OCI-LY1 (cell line): ENCODE measurements at regions not wholly inside any gene's neighbourhood (a gene's known extent, or its start where the extent isn't known, plus 50 kb on each side); places are given as distances from the start of the nearest gene placed in this dataset.

Experiments used
- H2AFZ ChIP-seq: fragments of 200-600 bp; sonication (generic), shearing (Covaris generic); 2 replicates; pipeline ENCODE4 v1.6.0; 2014; ENCODE audit warnings: antibody characterized with exemption, mild to moderate bottlenecking, low read length
- H3F3A ChIP-seq: fragments of 200-600 bp; sonication (generic), shearing (Covaris generic); 2 replicates; pipeline ENCODE4 v1.6.0; 2014; ENCODE audit warnings: mild to moderate bottlenecking, antibody characterized with exemption, low read length, moderate library complexity; ENCODE audit not compliant: insufficient read depth
- H3K27ac ChIP-seq: fragments of 200-600 bp; sonication (generic); 2 replicates; pipeline ENCODE4 v1.5.1; 2014; ENCODE audit warnings: low read length, mixed run types, mild to moderate bottlenecking, low read depth; ENCODE audit not compliant: poor library complexity, severe bottlenecking
- H3K27me3 ChIP-seq: fragments of 200-600 bp; sonication (generic); 2 replicates; pipeline ENCODE4 v1.6.0; 2014; ENCODE audit warnings: antibody characterized with exemption, mild to moderate bottlenecking, low read length, moderate library complexity; ENCODE audit not compliant: insufficient read depth
- H3K36me3 ChIP-seq: fragments of 200-600 bp; sonication (generic); 2 replicates; pipeline ENCODE4 v1.6.1; 2014; ENCODE audit warnings: mild to moderate bottlenecking, antibody characterized with exemption, low read length, moderate library complexity, mixed read lengths; ENCODE audit not compliant: insufficient read depth
- H3K4me1 ChIP-seq: fragments of 200-600 bp; sonication (generic); 2 replicates; pipeline ENCODE4 v1.5.1; 2014; ENCODE audit warnings: mild to moderate bottlenecking, low read length, moderate library complexity; ENCODE audit not compliant: insufficient read depth, severe bottlenecking
- H3K4me2 ChIP-seq: fragments of 200-600 bp; sonication (generic), shearing (Covaris generic); 2 replicates; pipeline ENCODE4 v1.6.1; 2014; ENCODE audit warnings: low read length
- H3K4me3 ChIP-seq: fragments of 200-600 bp; sonication (generic); 2 replicates; pipeline ENCODE4 v1.5.1; 2014; ENCODE audit warnings: low read length, low read depth, mild to moderate bottlenecking, mixed read lengths; ENCODE audit not compliant: poor library complexity, severe bottlenecking
- H3K79me2 ChIP-seq: fragments of 200-600 bp; shearing (Covaris generic); 2 replicates; pipeline ENCODE4 v1.6.1; 2016; ENCODE audit warnings: mixed run types, low read length, mixed read lengths; ENCODE audit not compliant: insufficient read depth
- H3K9ac ChIP-seq: fragments of 200-600 bp; sonication (generic), shearing (Covaris generic); 2 replicates; pipeline ENCODE4 v1.6.1; 2014; ENCODE audit warnings: mild to moderate bottlenecking, low read length, mixed read lengths
- H3K9me2 ChIP-seq: fragments of 200-600 bp; sonication (generic), shearing (Covaris generic); 2 replicates; pipeline ENCODE4 v1.6.1; 2014; ENCODE audit warnings: low read depth, mild to moderate bottlenecking, low read length, mixed read lengths
- H3K9me3 ChIP-seq: fragments of 200-600 bp; shearing (Covaris generic); 2 replicates; pipeline ENCODE4 v1.6.1; 2014; ENCODE audit warnings: low read length, mixed read lengths
- H4K20me1 ChIP-seq: fragments of 200-600 bp; sonication (generic), shearing (Covaris generic); 2 replicates; pipeline ENCODE4 v1.6.0; 2016; ENCODE audit warnings: mild to moderate bottlenecking, low read length; ENCODE audit not compliant: insufficient read depth
- EZH2 ChIP-seq: fragments of 200-600 bp; sonication (generic), shearing (Covaris generic); IDR thresholded peaks from 2 replicates; pipeline ENCODE4 v1.8.0; 2017; ENCODE audit warnings: borderline replicate concordance, mixed run types, mild to moderate bottlenecking, antibody characterized with exemption, low read length, moderate library complexity, mixed read lengths
- TF ChIP-seq, protein P1 (sequence below): fragments of 200-600 bp; sonication (generic), shearing (Covaris generic); IDR thresholded peaks from 2 replicates; pipeline ENCODE4 v1.5.1; 2017; ENCODE audit warnings: mild to moderate bottlenecking, antibody characterized with exemption, low read length, moderate library complexity, mixed read lengths

DNA sequence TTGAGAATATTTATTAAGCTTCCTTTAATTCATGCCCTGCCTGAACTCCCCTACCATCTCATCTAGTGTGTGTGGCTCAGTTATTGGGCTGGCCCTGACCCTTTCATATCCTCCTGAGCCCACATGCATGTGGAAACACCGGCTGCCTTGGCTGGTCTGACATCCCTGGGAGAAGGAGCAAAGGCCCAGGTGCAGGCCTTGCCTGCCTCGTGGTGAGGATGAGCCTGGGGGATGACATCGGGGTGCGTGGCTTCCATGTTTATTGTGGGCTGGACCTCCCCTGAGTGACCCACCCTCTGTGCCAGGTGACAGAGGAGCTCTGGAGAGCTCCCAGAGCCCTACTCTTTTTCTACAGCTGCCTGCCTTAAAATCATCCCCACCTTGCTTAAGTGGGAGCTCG, 69.1 kb downstream of the FOXA2 start:
- Histone ChIP-seq H3K36me3 (no peaks in the 10 kb centered on the region), H3K4me1 (no peaks in the 10 kb centered on the region), H3K9me3 (no peaks in the 10 kb centered on the region), H3K4me3 (no peak overlapping the region), H3K9me2 (no peaks in the 10 kb centered on the region), H3F3A (no peaks in the 10 kb centered on the region), H3K27me3 (no peaks in the 10 kb centered on the region), H3K4me2 (no peak overlapping the region), H3K79me2 (no peaks in the 10 kb centered on the region), H3K27ac (no peak overlapping the region), H3K9ac (no peak overlapping the region), H4K20me1 (no peaks in the 10 kb centered on the region), H2AFZ (no peak overlapping the region)
- no peak for TF ChIP-seq EZH2
- TF ChIP-seq, protein P1, sequence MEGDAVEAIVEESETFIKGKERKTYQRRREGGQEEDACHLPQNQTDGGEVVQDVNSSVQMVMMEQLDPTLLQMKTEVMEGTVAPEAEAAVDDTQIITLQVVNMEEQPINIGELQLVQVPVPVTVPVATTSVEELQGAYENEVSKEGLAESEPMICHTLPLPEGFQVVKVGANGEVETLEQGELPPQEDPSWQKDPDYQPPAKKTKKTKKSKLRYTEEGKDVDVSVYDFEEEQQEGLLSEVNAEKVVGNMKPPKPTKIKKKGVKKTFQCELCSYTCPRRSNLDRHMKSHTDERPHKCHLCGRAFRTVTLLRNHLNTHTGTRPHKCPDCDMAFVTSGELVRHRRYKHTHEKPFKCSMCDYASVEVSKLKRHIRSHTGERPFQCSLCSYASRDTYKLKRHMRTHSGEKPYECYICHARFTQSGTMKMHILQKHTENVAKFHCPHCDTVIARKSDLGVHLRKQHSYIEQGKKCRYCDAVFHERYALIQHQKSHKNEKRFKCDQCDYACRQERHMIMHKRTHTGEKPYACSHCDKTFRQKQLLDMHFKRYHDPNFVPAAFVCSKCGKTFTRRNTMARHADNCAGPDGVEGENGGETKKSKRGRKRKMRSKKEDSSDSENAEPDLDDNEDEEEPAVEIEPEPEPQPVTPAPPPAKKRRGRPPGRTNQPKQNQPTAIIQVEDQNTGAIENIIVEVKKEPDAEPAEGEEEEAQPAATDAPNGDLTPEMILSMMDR, result no peak

DNA sequence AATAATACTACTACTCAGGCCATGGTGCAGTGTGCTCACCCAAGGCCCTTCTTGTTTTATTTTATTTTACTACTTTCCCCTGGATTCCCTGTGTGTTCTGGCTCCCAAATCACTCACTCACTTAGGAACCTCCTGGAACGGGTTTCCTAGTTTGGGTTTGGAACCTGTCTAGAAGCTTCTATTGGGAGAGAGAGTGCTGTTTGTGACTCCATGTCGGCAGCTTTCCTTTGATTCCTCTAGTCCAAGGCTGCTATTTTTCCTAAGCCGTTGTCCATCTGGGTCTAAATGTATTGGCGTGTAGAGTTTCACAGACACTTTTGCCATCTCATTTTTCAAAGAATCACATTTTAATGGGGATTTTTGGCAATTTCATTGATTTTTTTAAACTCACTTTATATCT, 70.8 kb downstream of the FOXA2 start:
- Histone ChIP-seq H3K9ac (no peak overlapping the region), H3K79me2 (no peaks in the 10 kb centered on the region), H3K4me1 (no peaks in the 10 kb centered on the region), H3K27ac (no peak overlapping the region), H3K9me2 (no peaks in the 10 kb centered on the region), H3K27me3 (no peaks in the 10 kb centered on the region), H3K36me3 (no peaks in the 10 kb centered on the region), H3K9me3 (no peaks in the 10 kb centered on the region), H2AFZ (no peak overlapping the region), H4K20me1 (no peaks in the 10 kb centered on the region), H3F3A (no peaks in the 10 kb centered on the region), H3K4me3 (no peak overlapping the region), H3K4me2 (no peak overlapping the region)
- TF ChIP-seq EZH2, result no peak
- TF ChIP-seq, protein P1, result no peak

DNA sequence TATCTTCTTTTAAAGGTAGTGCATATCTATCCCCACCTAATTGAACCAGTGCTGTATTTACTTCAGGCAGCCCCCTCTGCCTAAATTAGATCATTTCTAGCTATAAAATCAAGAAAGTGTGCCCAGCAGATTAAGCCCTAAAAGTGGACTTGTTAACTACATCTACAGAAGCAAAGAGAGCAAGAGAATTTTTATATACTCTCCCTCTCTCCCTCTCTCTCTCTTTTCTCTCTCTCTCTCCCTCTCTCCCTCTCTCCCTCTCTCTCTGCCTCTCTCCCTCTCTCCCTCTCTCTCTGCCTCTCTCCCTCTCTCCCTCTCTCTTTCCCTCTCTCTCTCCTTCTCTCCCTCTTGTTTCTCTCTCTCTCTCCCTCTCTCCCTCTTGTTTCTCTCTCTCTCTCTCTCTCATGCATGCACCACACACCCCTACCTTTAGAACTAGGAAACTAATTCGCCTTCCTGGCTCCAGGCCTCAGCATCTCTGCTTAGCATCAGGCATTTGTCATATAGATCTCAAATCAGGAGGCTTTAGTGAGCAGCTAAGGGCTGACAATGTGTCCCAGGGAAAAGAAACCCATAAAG, 71.4 kb downstream of the FOXA2 start:
- Histone ChIP-seq H2AFZ (no peak overlapping the region), H3K4me3 (no peak overlapping the region), H3K27me3 (no peaks in the 10 kb centered on the region), H3K4me1 (no peaks in the 10 kb centered on the region), H3K9ac (no peak overlapping the region), H3K36me3 (no peaks in the 10 kb centered on the region), H3K79me2 (no peaks in the 10 kb centered on the region), H3K4me2 (no peak overlapping the region), H3K9me2 (no peaks in the 10 kb centered on the region), H3F3A (no peaks in the 10 kb centered on the region), H3K9me3 (no peaks in the 10 kb centered on the region), H4K20me1 (no peaks in the 10 kb centered on the region), H3K27ac (no peak overlapping the region)
- TF ChIP-seq, protein P1, result no peak
